Endothelial cell of umbilical vein (primary cell): ENCODE measurements at regions not wholly inside any gene's neighbourhood (a gene's known extent, or its start where the extent isn't known, plus 50 kb on each side); places are given as distances from the start of the nearest gene placed in this dataset.

Experiments
- BruUV-seq: library from RNA; stranded (reverse); fragments of 400-500 nt; replicated peaks from 2 replicates; lab custom pipeline; 2021; lab: Mats Ljungman, UMichigan
- CTCF ChIA-PET: fragments of 300-600, 350-600 bp; sonication (Branson Sonifier 250); formaldehyde crosslinking; loops from one replicate; lab custom pipeline; 2021; ENCODE audit warnings: antibody characterized with exemption, inconsistent platforms; lab: Charles Lee
- POLR2A ChIA-PET: fragments of 300-600, 350-600 bp; sonication (Branson Sonifier 250); formaldehyde crosslinking; loops from one replicate; lab custom pipeline; 2021; ENCODE audit warnings: antibody characterized with exemption, inconsistent platforms; lab: Charles Lee
- DNase-seq: peaks from one replicate; pipeline ENCODE4 v3.0.0-alpha.2; 2011; ENCODE audit warnings: low read depth, low spot score
- FAIRE-seq: peaks from 2 replicates; lab custom pipeline; 2011; peaks lifted over from hg19 to GRCh38; lab: Jason Lieb, UNC
- H2AFZ ChIP-seq: 2 replicates; pipeline ENCODE4 v1.6.0; 2012; ENCODE audit warnings: low read depth, low read length, control low read depth, inconsistent platforms
- H3K27ac ChIP-seq: 2 replicates; pipeline ENCODE4 v1.5.1; 2011; ENCODE audit warnings: low read depth, mild to moderate bottlenecking, control low read depth, low read length, moderate library complexity; ENCODE audit not compliant: insufficient read depth
- H3K27me3 ChIP-seq, 2 experiments: 2 replicates each; pipeline versions ENCODE4 v1.6.0 to v1.6.1; 2011; ENCODE audit warnings: low read length in 2 of 2, mixed read lengths in 1 of 2; ENCODE audit not compliant: control insufficient read depth in 2 of 2, insufficient read depth in 2 of 2
- H3K36me3 ChIP-seq, 2 experiments: 2 replicates in 1 of 2; 3 replicates in 1 of 2; pipeline ENCODE4 v1.5.1; 2011; ENCODE audit warnings: low read length in 2 of 2, mild to moderate bottlenecking in 1 of 2, moderate library complexity in 1 of 2; ENCODE audit not compliant: control insufficient read depth in 2 of 2, insufficient read depth in 2 of 2; ENCODE audit errors: extremely low read depth in 1 of 2
- H3K4me1 ChIP-seq: 3 replicates; pipeline ENCODE4 v1.5.1; 2011; ENCODE audit warnings: mild to moderate bottlenecking, low read length; ENCODE audit not compliant: control insufficient read depth, insufficient read depth; ENCODE audit errors: extremely low read depth
- H3K4me2 ChIP-seq: 2 replicates; pipeline ENCODE4 v1.6.1; 2011; ENCODE audit warnings: low read length, control low read depth, mixed read lengths; ENCODE audit not compliant: insufficient read depth
- H3K4me3 ChIP-seq, 3 experiments: fragments of 200-600 bp in 1 of 3; sonication (generic), shearing (Covaris generic) in 1 of 3; replicated peaks in 1 of 3; 2 replicates each; pipeline ENCODE4 v1.5.1; 2011 to 2016; ENCODE audit warnings: control low read depth in 3 of 3, low read length in 3 of 3, mild to moderate bottlenecking in 2 of 3, inconsistent platforms in 1 of 3, low read depth in 1 of 3, moderate library complexity in 1 of 3; ENCODE audit not compliant: insufficient read depth in 1 of 3
- H3K79me2 ChIP-seq: 2 replicates; pipeline ENCODE4 v1.6.0; 2012; ENCODE audit warnings: low read length, inconsistent platforms; ENCODE audit not compliant: control insufficient read depth, insufficient read depth
- H3K9ac ChIP-seq: replicated peaks from 2 replicates; pipeline ENCODE3; 2011; ENCODE audit warnings: low read length, control low read depth; ENCODE audit not compliant: insufficient read depth; ENCODE audit errors: extremely low read depth
- H3K9me1 ChIP-seq: replicated peaks from 3 replicates; pipeline ENCODE4 v1.6.0; 2011; ENCODE audit warnings: mild to moderate bottlenecking, low read length; ENCODE audit not compliant: control insufficient read depth, insufficient read depth; ENCODE audit errors: extremely low read depth
- H3K9me3 ChIP-seq: replicated peaks from 2 replicates; pipeline ENCODE4 v1.5.1; 2012; ENCODE audit warnings: low read length, inconsistent platforms; ENCODE audit not compliant: control insufficient read depth, insufficient read depth
- H4K20me1 ChIP-seq: replicated peaks from 2 replicates; pipeline ENCODE3; 2011; ENCODE audit warnings: mild to moderate bottlenecking, low read length; ENCODE audit not compliant: control insufficient read depth, insufficient read depth; ENCODE audit errors: extremely low read depth
- CTCF ChIP-seq, 2 donors: IDR thresholded peaks; 1 replicate in 1 of 2; 2 replicates in 1 of 2; pipeline ENCODE4 v1.5.1; 2011; ENCODE audit warnings: low read length in 2 of 2, mild to moderate bottlenecking in 2 of 2, moderate library complexity in 2 of 2, control low read depth in 1 of 2, inconsistent platforms in 1 of 2, low read depth in 1 of 2; ENCODE audit not compliant: insufficient read depth in 1 of 2; ENCODE audit errors: extremely low read depth in 1 of 2
- EZH2 ChIP-seq: IDR thresholded peaks from 2 replicates; pipeline ENCODE4 v1.6.1; 2012; ENCODE audit warnings: borderline replicate concordance, low read depth, mild to moderate bottlenecking, moderate library complexity, low read length, inconsistent platforms; ENCODE audit not compliant: severe bottlenecking
- FOS ChIP-seq: IDR thresholded peaks from 2 replicates; pipeline ENCODE4 v1.6.1; 2011; ENCODE audit warnings: mild to moderate bottlenecking, low read length, moderate library complexity, borderline replicate concordance; ENCODE audit not compliant: insufficient read depth
- GATA2 ChIP-seq: IDR thresholded peaks from 2 replicates; pipeline ENCODE4 v1.7.0; 2011; ENCODE audit warnings: low read depth, mild to moderate bottlenecking, moderate library complexity, mixed read lengths, low read length; ENCODE audit not compliant: insufficient read length, insufficient read depth
- JUN ChIP-seq: IDR thresholded peaks from 2 replicates; pipeline ENCODE4 v1.6.1; 2011; ENCODE audit warnings: borderline replicate concordance, low read depth; ENCODE audit not compliant: insufficient read length, insufficient read depth
- MAX ChIP-seq: IDR thresholded peaks from 2 replicates; pipeline ENCODE4 v1.6.1; 2011; ENCODE audit not compliant: insufficient read depth, insufficient read length
- MYC ChIP-seq: IDR thresholded peaks from one replicate; pipeline ENCODE4 v1.6.1; 2011; ENCODE audit warnings: mild to moderate bottlenecking, low read depth, low read length
- POLR2A ChIP-seq: IDR thresholded peaks from 2 replicates; pipeline ENCODE4 v1.6.1; 2012; ENCODE audit warnings: low read depth, mild to moderate bottlenecking, control low read depth, low read length
- POLR2AphosphoS5 ChIP-seq: IDR thresholded peaks from 2 replicates; pipeline ENCODE4 v1.6.1; 2012; ENCODE audit warnings: low read depth, mild to moderate bottlenecking, control low read depth, low read length, moderate library complexity; ENCODE audit not compliant: insufficient read depth
- dilution Hi-C: fragments of 300-500 bp; cut with MboI; formaldehyde crosslinking; loops from one replicate; pipeline ENCODE4 v1.15.0; 2019; ENCODE audit warnings: low sequenced_read_pairs; ENCODE audit not compliant: extremely low pct_ligation_motif_present
- intact Hi-C: fragments of 100-400 bp; cut with micrococcal nuclease; formaldehyde crosslinking; loops from one replicate; pipeline ENCODE4 v1.10.0; 2022

GRCh38 chr9:7533376-7534090 is 266.0 kb downstream of the DMAC1 start:
- intact Hi-C loops (no loop called here), dilution Hi-C loops (no loop called here)
- FAIRE-seq (no peak), DNase-seq (no peak)
- Histone ChIP-seq H3K4me2 (no peak overlapping the region), H3K9me3 (no peaks in the 10 kb centered on the region), H3K9me1 (no peaks in the 10 kb centered on the region), H2AFZ (no peak overlapping the region), H3K27me3 (no peaks in the 10 kb centered on the region), H3K27ac (no peak overlapping the region), H3K9ac (no peak overlapping the region), H4K20me1 (no peaks in the 10 kb centered on the region), H3K4me3 (no peak overlapping the region), H3K36me3 (no peaks in the 10 kb centered on the region), H3K79me2 (no peaks in the 10 kb centered on the region), H3K4me1 (no peaks in the 10 kb centered on the region)
- CTCF ChIA-PET: interaction anchor here (1.4 to 2.6 kb wide), 5 partner anchors 481 to 706 kb away, joined by 3 to 30 read pairs (median 6); no protein-coding TSS in a partner anchor
- BruUV-seq: no TSS peak
- POLR2A ChIA-PET: no interaction called here
- TF ChIP-seq MAX (no peak), JUN (no peak), CTCF (IDR thresholded peaks at IDR 0.05; ENCODE audit: extremely low read depth in 1 of 2, insufficient read depth in 1 of 2, low read depth in 1 of 2, low read length in 2 of 2) (no peak), MYC (no peak), FOS (no peak), POLR2A (no peak), EZH2 (no peak), GATA2 (no peak), POLR2AphosphoS5 (no peak)
